HAP-1 (cell line): ENCODE measurements at regions not wholly inside any gene's neighbourhood (a gene's known extent, or its start where the extent isn't known, plus 50 kb on each side); places are given as distances from the start of the nearest gene placed in this dataset.

Experiments used
- DNase-seq, 2 experiments: peaks; one replicate each; pipeline ENCODE4 v3.0.0-alpha.2; 2016 to 2020; ENCODE audit warnings: low spot score in 2 of 2
- H3K27me3 ChIP-seq: fragments of 250-450 bp; sonication (Bioruptor Pico); 2 replicates; pipeline ENCODE4 v1.5.1; 2020; ENCODE audit warnings: low read depth, mild to moderate bottlenecking, moderate library complexity
- H3K36me3 ChIP-seq: fragments of 250-450 bp; sonication (Bioruptor Pico); replicated peaks from 2 replicates; pipeline ENCODE4 v1.5.1; 2020; ENCODE audit warnings: mild to moderate bottlenecking
- H3K4me1 ChIP-seq: fragments of 250-450 bp; sonication (Bioruptor Pico); 2 replicates; pipeline ENCODE4 v1.5.1; 2020; ENCODE audit warnings: mild to moderate bottlenecking
- H3K4me3 ChIP-seq: fragments of 250-450 bp; sonication (Bioruptor Pico); 2 replicates; pipeline ENCODE4 v1.5.1; 2020; ENCODE audit warnings: mild to moderate bottlenecking, moderate library complexity
- H3K9me3 ChIP-seq: fragments of 250-450 bp; sonication (Bioruptor Pico); 2 replicates; pipeline ENCODE4 v1.5.1; 2020; ENCODE audit warnings: mild to moderate bottlenecking, moderate library complexity
- in situ Hi-C: fragments of 300-500 bp; cut with MboI; formaldehyde crosslinking; loops from 3 replicates; pipeline ENCODE4 v1.14.3; 2020; ENCODE audit warnings: low sequenced_read_pairs, inconsistent platforms, mixed read lengths

DNA sequence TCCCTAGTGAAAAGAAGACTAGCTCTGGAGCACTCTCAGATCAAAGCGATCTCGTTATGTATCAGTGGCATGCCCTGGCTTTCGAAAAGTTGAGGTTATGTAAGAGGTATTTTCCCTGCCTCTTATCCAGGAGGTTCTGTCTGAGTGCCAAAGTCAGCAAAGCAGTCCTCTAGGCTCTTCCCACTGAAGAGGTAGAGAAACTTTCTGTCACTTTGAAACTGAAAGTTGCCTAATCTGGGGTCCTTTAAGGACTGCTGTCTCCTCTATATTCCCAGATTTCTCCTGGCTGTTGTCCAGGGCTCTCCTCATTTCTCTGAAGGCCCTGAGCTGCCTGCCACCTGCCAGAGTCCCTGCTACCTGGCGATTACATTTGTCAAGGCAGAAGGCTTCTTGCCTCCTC, 96.3 kb downstream of the B3GNT2 start:
- H3K4me1 ChIP-seq = peaks cover 6% of the 10 kb centered on the region

DNA sequence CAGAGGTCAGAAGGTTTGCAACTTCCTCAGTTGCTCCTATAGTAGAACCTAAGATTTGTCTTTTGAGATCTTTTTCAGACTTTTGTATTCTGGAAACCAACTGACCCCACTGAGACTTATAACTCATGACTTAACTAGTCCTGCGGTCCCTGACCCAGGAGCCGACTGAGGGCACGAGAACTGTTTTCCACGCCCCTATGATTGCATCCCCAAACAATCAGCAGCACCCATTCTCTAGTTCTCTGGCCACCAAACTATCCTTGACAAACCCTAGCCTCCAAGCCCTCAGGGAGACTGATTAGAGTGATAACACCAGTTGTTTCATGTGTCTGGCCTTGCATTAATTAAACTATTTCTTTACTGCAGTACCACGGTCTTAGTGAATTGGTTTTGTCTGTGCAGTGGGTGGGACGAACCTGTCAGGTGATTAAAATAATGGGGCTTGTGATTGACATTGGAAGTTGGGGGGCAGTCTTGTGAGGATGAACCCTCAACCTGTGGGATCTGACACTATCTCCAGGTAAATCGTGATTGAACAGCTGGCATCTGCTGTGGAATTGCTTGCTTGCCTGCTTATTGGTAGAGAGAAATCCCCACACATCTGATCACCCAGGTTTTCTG, 95.7 kb downstream of the B3GNT2 start:
- in situ Hi-C loops = no loop called here
- H3K4me3 ChIP-seq = no peak overlapping the region
- H3K27me3 ChIP-seq = no peaks in the 10 kb centered on the region
- no peak for DNase-seq
- no peaks in the 10 kb centered on the region for H3K9me3 ChIP-seq
- peaks cover 6% of the 10 kb centered on the region for H3K4me1 ChIP-seq
- H3K36me3 ChIP-seq = no peaks in the 10 kb centered on the region

More for the DNA sequence above, 96.3 kb downstream of the B3GNT2 start:
- no peak overlapping the region for H3K4me3 ChIP-seq
- no peak for DNase-seq
- no peaks in the 10 kb centered on the region for H3K36me3 ChIP-seq
- no peaks in the 10 kb centered on the region for H3K9me3 ChIP-seq
- in situ Hi-C loops = no loop called here
- no peaks in the 10 kb centered on the region for H3K27me3 ChIP-seq

DNA sequence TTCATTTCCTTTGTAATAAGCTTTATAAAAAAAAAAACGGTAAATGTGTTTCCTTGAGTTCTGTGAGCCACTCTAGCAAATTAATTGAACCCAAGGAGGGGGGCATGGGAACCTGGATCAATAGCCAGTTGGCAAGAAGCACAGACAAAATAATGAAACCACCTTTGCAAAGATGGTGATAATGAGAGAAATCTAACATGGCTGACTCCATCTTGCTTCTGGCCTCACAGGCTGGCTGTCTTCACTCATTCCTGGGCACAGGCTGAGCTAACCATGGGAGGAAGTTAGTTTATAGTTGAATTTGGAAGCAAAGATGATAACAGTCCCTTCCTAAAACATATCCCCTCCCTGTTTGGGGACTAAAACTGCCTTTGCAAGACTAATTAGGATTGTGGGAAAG, 95.1 kb downstream of the B3GNT2 start:
- peaks cover 6% of the 10 kb centered on the region for H3K4me1 ChIP-seq
- in situ Hi-C loops = no loop called here
- H3K36me3 ChIP-seq = no peaks in the 10 kb centered on the region
- no peaks in the 10 kb centered on the region for H3K27me3 ChIP-seq
- H3K9me3 ChIP-seq = no peaks in the 10 kb centered on the region
- no peak overlapping the region for H3K4me3 ChIP-seq
- no peak for DNase-seq

DNA sequence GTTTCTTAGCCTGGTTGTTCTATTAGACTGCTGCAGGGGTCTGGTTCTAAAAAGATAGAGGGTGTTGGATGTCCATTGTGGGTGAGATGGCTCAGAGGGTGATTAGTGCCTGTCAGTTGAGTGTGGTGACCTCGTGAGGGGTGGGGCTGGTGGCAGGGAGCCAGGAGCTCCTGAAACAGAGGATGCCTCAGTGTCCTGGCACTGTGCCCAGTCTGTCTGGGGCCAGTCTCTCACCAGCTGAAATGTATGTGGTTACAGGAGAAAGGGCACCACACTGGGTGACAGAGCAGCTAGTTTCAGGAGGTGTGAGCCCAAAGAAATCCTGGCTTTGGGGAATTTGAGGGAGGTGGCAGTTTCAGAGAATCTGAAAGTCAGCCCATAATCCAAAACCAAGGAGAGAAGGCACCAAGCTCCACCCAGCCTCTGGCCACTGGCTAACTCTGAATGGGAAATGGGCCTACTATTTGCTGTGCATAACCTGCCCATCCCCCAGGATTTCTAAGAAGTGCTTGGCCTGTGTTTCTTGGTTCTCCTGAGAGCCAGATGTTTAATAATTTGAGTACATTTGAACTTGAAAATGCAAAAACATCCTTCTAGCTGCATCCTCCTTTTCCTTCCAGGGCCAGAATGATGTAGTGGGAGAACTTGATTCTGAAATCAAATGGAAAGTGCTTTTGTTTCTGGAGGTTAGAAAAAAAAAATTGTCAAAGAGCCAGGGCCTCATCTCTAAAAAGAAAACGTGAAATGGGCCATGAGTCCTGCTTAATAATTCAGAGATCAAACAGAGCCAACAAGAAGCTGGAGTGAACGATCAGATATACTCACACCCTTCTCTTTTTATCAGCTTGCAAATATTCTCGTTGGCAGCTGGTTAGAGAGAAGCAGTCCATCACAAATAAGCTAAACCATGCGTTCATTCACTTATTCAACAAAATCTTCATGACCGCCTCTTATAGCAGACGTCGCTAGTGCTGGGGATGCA, 92.3 kb downstream of the B3GNT2 start:
- H3K4me1 ChIP-seq = no peaks in the 10 kb centered on the region
- H3K36me3 ChIP-seq = no peaks in the 10 kb centered on the region
- H3K27me3 ChIP-seq = no peaks in the 10 kb centered on the region
- in situ Hi-C loops = no loop called here
- H3K9me3 ChIP-seq = peaks cover 5% of the 10 kb centered on the region; the same call in 1 of the 2 replicates
- no peak overlapping the region for H3K4me3 ChIP-seq
- DNase-seq = peak in 1 of 2 experiments; percentile 59

DNA sequence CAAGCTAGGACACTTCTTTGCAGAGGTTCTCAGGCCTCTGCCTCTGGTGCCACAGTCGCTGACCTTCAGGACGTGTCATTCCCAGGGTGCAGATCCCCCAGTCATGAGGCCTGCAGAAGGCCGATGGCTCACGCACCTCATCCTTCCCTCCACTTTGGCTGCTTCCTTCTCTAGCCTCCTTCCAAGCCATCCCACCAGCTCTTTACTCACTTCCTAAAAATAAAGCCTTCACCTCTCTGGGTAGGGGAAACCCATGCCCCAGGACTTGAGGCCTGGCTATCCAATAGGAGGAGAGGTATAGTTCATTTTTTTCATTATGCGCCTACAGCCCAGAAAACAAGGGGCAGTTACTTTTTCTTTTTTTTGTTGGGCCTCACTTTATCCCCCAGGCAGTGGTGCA, 91.4 kb downstream of the B3GNT2 start:
- DNase-seq = no peak
- Histone ChIP-seq H3K27me3 (no peaks in the 10 kb centered on the region), H3K4me1 (no peaks in the 10 kb centered on the region), H3K4me3 (no peak overlapping the region), H3K9me3 (peaks cover 5% of the 10 kb centered on the region; the same call in 1 of the 2 replicates), H3K36me3 (no peaks in the 10 kb centered on the region)
- in situ Hi-C loops = no loop called here

DNA sequence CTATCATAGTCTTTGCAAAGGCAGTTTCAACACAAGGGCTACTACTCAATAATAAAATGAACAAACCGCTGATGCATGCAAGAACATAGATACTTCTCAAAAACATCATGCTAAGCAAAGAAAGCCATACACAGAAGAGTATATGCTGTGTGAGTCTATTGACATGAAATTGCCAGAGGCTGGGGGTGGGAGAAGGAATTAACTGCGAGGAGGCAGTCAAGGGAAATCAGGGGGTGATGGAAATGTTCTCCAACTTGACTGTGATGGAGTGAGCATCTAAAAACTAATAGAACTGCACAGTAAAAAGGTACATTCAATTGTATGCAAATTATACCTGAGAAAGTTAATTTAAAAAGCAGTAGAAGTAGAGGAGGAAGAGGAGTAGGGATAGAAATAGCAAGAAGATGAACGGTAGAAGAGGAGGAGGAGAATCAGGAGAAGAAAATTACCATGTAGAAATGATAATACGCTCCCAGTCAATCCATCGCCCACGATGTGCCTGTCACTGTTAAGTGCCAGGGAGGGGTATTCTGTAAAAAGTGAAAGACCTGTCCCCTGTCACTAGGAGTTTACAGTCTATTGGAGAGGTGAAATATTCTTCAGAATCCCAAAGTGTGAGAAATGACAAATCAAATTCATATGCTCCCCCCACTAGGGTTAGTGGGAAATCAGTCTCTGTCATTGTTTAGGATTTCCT, 90.3 kb downstream of the B3GNT2 start:
- H3K9me3 ChIP-seq = peaks cover 5% of the 10 kb centered on the region; the same call in 1 of the 2 replicates
- no peak for DNase-seq
- no peaks in the 10 kb centered on the region for H3K36me3 ChIP-seq
- H3K4me3 ChIP-seq = no peak overlapping the region
- no peaks in the 10 kb centered on the region for H3K27me3 ChIP-seq
- in situ Hi-C loops = no loop called here
- no peaks in the 10 kb centered on the region; the same call in 1 of the 2 replicates for H3K4me1 ChIP-seq

DNA sequence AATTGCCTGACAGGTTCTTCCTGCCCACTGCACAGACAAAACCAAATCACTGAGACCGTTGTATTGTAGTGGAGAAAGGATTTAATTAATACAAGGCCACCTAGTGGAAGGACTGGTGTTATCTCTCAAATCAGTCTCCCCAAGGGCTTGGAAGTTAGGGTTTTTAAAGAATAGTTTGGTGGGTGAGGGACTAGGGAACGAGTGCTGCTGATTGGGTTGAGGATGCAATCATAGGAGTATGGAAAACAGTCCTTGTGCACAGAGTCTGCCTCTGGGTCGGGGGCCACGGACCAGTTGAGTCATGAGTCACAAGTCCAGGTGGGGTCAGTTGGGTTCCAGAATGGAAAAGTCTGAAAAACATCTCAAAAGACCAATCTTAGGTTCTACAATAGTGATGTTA, 89.1 kb downstream of the B3GNT2 start:
- H3K4me1 ChIP-seq = no peaks in the 10 kb centered on the region; the same call in 1 of the 2 replicates
- peaks cover 5% of the 10 kb centered on the region; the same call in 1 of the 2 replicates for H3K9me3 ChIP-seq
- H3K4me3 ChIP-seq = no peak overlapping the region
- in situ Hi-C loops = no loop called here
- no peaks in the 10 kb centered on the region for H3K36me3 ChIP-seq
- no peak for DNase-seq
- no peaks in the 10 kb centered on the region for H3K27me3 ChIP-seq

DNA sequence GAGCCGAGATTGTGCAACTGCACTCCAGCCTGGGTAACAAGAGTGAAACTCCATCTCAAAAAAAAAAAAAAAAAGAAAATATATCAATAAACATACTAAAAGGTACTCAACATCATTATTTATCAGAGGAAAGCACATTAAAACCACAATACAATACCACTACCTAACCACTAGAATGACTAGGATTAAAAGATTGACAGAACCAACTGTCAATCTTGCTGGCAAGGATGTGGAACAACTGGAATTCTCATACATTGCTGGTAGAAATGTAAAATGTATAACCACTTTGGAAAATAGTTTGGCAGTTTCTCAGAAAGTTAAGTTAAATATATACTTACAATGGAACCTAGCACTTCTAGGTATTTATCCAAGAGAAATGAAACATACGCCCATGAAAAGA, 88.6 kb downstream of the B3GNT2 start:
- no peaks in the 10 kb centered on the region; the same call in 1 of the 2 replicates for H3K4me1 ChIP-seq
- peaks cover 5% of the 10 kb centered on the region; the same call in 1 of the 2 replicates for H3K9me3 ChIP-seq
- in situ Hi-C loops = no loop called here
- no peaks in the 10 kb centered on the region for H3K27me3 ChIP-seq
- H3K36me3 ChIP-seq = no peaks in the 10 kb centered on the region
- no peak for DNase-seq
- no peak overlapping the region for H3K4me3 ChIP-seq

DNA sequence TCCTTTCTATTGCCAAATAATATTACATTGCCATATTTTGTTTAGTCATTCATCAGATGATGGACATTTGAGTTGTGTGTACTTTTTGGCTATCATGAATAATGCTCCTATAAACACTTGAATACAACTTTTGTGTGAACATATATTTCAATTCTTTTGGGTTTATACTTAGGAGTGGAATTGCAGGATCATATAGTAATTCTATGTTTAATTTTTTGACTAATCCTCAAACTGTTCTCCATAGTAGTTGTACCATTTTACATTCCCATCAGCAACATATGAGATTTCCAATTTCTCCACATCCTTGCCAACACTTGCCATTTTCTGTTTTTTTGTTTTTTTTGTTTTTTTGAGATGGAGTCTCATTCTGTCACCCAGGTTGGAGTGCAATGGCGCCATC, 87.2 kb downstream of the B3GNT2 start:
- H3K9me3 ChIP-seq = peaks cover 5% of the 10 kb centered on the region; the same call in 1 of the 2 replicates

DNA sequence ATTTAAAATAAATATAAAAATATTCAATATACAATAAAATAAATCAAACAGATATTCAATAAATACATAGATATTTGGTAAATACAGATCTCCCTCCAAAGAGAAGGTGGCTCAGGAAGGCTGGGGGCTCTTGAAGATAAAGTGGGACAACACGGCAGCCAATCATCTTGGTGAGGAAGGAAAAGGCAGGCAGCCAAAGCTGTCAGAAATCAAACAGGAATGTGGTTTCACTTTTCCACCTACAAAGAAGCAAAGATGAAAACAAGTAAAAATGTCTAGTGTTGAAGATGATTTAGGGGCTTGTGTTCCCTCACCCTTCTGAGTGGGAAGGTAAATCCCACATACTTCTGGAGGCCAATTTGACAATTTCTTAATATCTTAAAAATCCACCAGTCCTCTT, 85.7 kb downstream of the B3GNT2 start:
- Histone ChIP-seq H3K27me3 (no peaks in the 10 kb centered on the region), H3K36me3 (no peaks in the 10 kb centered on the region), H3K4me1 (no peaks in the 10 kb centered on the region; the same call in 1 of the 2 replicates), H3K9me3 (peaks cover 5% of the 10 kb centered on the region), H3K4me3 (no peak overlapping the region)
- in situ Hi-C loops = no loop called here
- no peak for DNase-seq

More for the DNA sequence above, 87.2 kb downstream of the B3GNT2 start:
- DNase-seq = no peak
- Histone ChIP-seq H3K27me3 (no peaks in the 10 kb centered on the region), H3K4me1 (no peaks in the 10 kb centered on the region; the same call in 1 of the 2 replicates), H3K4me3 (no peak overlapping the region), H3K36me3 (no peaks in the 10 kb centered on the region)
- in situ Hi-C loops = no loop called here

DNA sequence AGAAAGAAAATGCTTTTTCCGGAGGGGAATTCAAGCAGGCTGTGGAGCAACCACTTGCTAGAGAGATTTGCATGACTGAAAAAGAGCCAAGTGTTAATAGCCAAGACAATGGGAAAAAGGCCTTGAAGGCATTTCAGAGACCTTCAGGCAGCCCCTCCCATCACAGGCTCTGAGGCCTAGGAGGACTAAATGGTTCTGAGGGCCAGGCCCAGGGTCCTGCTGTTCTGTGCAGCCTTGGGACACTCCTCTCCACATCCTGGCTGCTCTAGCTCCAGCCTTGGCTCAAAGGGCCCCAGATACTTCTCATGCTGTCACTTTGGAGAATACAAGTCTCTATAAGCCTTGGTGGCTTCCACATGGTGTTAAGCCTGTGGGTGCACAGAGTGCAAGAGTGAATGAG, 81.8 kb downstream of the B3GNT2 start:
- no peak overlapping the region for H3K4me3 ChIP-seq
- H3K4me1 ChIP-seq = no peaks in the 10 kb centered on the region; the same call in 1 of the 2 replicates
- H3K9me3 ChIP-seq = no peaks in the 10 kb centered on the region; the same call in none of the 2 replicates

More for the DNA sequence above, 81.8 kb downstream of the B3GNT2 start:
- H3K36me3 ChIP-seq = no peaks in the 10 kb centered on the region
- H3K27me3 ChIP-seq = no peaks in the 10 kb centered on the region
- DNase-seq = no peak
- in situ Hi-C loops = no loop called here
